ENCODE measurements at regions not wholly inside any gene's neighbourhood (a gene's known extent, or its start where the extent isn't known, plus 50 kb on each side); places are given as distances from the start of the nearest gene placed in this dataset.
"Not testable (repeated sequence)": the region's sequence is repeated elsewhere in the genome, so short reads cannot be mapped to it uniquely, and the experiment has no call there.

DNA sequence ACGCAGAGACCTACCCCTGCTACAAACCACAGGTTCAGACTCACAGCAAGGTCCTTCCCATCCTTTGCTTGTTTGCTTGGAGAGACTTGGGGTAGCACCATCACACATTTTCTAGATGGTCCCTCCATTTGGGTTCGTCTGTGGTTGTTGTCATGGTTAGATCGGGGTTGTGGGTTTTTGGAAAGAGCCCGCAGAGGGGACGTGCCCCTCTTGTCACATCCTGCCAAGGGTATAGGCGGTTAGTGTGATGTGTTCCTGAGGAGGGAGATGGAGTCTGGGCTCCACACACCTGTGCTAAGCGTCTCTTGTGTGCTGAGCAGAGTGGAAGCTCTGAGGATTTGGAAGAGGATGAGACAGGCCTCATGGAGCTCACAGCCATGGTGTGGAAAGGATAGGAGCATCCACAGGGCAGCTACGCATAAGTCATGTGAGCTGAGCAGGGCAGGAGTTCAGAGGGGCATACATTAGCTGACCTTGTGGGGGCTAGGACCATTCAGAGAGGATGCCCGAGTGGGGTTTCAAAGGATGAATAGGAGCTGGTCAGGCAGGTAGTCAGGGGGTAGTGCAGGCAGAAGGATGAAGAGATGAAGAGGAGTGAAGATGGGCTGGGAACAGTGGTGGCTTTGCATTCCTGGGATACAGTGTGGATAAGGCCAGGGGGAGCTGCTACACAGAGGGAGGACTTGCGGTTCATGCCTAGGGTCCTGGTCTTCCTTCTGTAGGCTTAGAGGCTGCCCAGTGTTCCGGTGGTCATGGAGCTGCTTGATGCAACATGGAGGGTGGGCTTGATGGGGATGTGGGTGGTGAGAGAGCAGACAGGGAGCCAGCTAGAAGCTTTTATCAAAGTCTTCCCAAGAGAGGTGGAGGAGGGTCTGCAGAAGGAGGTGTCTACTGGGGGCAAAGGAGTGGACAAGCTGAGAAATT, 62.9 kb downstream of the ACKR3 start:
- no peak for DNase-seq

DNA sequence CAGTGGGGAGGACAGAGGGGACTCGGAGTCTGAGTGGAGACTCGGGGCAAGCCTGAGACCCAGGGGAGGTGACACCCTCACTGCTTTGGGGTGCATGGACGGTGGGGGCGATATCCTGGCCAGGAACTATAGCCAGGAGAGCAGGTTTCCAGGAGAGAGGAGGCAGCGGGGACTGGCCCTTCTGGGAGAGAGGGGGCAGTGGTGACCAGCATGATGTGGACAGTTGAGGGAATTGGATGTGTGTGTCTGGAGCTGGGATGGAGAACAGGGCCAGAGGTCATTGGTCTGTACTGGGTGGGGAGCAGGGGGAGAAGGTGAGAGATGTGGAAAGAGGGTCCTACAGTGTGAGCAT, 63.6 kb downstream of the ACKR3 start:
- DNase-seq, result no peak

DNA sequence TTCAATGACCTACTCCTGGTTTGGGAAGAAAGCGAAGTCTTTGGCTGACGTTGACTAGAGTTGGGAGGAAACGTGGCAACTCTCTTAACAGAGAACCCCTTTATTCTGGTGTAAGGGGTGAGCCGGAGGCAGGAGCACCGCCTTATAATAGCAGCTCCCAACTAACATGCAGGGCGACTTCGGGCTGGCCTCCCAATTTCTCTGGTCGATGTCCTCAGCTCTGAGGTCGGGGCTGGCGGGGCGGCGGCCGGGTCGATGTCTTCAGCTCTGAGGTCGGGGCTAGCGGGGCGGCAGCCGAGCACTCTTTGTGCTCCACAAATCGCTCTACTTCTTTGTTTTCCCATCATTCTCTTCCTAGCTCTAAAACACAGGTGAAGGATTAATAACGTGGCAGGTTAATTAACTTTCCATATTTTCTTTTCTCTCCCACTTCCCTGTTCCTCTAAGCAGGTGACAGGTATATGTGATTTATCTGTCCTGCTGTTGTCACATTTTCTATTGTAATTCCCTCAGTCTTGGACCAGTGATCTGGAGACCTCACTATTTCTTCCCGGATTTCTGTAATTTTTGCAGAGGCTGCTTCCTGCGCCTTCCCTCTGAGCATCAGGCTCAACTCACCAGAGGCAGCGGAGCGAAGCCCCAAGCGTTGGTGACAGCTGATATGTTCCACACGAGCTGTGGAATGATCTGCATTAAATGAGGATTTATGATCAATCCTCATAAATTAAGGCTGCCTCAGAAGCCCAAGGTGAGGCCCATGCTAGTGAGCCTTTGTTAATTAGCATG, 64.3 kb downstream of the ACKR3 start:
- no peak for DNase-seq

DNA sequence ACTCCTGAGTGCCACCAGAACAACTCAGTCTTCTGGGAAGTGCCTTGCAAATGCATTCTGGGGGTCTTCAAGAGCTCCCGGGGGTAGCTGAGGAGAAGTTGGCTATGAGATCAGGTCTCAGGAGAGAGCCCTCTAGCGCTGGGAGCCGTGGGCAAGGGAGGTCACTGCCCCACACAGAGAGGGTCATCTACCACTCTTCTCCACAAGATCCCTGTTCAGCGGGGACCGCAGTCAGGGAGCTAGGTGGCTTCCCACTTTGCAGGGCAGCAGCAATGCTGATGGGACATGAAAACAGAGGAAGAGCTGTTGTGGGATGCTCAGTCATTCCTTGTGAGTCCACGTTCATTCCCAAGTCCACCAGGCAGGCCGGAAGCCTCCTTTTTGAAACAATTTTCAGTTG, 66.6 kb downstream of the ACKR3 start:
- no peak for DNase-seq

DNA sequence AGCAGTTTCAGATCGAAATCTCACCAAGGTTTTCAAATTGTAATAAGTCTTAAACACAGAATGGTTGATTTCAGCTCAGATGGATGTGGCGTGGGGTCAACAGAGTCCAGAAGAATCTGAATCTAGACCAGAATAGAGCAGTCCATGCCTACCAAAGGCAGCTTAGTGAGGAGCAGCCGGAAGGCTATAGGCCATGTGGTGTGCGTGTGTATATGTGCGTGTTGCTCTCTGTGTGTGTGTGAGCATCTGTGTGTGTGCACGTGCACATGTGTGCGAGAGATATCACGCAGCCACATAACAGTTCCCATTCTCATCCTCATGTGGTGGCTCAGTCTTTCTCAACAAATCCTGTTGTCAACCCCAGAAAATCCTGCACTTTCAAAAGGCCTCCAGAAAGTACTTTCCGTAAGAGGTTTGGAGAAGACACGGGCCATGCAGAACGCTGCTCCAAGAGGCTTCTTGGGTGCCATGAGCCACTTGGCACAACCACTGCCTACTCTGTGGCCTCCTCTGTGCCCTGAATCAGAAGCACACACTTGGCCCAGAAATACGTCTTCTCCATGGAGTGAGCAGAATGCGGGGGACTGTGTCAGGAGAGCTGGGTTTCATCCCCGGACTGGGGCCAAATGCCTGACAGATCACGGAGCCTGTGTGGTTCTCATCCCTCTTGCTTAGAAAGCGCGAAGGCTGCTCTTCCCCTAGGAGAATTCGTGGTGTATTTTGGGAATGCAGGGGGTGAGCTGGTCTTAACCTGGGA, 67.3 kb downstream of the ACKR3 start:
- no peak for DNase-seq

DNA sequence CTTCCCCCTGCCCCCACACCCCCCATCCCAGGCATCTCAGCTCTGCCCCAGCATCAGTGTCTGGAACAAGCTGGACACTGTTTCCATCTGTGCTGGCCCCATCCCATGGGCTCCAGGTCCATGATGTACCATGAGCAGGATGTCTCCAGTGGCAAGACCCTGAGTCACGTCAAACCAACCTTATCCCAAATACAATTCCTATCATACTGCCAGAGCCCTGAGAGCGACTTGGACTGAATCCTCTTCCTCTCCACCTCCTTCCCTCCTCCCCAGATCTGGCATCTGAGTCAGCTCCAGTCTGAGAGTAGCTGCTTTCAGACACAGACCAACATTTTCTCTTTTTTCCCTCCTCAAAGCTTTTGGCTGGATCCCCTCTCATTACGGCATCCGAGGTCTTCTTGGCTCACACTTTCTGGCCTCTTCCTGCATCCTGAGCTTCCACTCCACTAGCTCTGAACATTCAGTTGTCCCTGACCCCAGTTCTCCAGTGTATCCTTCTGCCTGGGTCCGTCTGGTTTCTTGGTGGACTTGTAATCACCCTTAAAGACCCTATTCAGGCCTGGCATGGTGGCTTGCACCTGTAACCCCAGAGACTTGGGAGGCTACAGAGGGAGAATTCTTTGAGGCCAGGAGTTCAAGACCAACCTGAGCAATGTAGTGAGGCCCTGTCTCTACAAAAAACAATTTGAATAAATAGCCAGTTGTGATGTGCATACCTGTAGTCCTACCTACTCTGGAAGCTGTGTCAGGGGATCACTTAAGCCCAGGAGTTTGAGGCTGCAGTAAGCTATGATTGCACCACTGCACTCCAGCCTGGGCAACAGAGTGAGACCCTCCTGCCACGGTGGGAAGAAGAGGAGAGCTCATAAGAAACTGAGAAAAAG, 68.3 kb downstream of the ACKR3 start:
- no peak for DNase-seq

DNA sequence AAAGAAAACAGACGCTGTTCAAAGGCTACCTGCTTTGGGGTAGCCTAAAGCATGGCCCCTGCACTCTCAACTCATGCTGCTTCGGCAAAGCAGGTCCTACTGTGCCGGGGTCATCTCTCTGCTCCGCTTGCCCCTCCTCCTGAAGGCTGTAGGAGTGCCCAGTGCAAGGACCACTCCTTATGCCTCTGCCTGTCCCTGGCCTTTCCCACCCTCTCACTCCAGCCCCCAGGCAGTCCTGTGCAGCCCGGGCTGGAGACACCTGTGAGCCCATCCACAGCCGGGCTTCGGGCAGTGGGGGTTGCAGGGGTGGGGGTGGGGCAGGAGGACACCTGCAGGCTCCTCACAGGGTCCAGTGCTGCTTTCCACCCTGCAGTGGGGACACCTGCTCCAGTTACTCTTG, 69.1 kb downstream of the ACKR3 start:
- no peak for DNase-seq

DNA sequence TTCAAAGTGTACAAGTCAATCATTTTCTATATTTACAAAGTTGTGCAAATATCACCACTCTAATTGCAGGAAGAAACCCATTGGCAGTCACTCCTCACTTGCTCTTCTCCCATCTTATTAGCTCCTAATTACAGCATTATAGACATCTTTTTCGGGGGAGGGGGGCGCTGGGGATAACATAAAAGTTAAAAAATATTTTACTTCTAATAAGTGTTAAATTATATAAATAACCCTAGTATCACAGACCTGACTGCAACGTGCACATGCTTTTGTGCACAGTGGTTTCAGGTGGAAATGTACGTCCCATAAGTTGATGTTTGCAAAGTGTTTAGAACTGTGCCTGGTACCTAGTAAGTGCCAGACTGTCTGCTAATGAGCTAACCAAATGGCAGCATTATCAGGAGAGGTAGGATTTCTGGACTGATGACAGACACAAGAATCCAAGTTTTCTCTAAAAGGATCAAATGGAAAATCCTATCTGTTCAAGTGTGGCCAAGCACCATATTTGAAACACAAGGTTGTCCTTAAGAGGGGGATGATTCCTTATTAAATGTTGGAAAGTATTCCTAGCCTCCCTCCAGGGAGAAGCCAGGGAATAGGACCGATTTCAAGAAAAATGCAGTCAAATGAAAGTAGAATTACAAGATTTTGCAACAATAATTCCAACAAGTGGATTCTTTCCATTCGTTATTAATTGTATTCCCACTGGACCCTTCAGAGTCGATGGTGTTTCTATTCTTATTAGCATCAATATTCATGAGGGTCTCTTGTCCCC, 70.0 kb downstream of the ACKR3 start:
- no peak for DNase-seq

DNA sequence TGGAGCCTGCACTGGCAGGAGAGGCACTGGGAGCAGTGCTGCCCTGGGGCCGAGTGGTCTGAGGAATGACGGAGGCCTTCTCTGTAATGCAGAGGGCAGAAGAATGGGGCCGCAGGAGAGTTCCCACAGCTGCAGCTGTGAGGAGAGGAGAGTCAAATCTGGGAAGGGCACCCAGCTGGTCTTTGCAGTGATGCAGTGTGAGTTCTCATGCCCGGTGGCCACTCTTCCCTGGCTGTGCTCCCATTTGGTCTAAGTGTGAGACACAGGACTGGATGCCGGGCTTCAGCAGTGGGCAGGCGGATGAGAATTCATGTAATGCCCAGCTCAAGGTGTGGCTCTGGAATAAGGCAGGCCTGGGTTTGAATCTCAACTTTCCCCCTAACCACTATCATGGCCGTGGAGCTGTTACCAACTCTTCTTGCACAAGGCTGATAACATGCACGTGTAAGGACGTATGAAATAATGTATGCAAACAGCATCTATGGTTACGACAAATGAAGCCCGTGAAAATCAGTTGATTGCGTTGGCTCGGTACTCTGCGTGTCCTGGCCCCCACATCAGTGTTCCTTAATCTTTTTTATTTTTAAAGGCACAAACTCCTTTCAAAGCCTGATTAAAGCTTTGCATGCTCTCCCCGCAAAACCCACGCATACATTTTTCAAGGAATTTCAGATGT, 71.6 kb downstream of the ACKR3 start:
- no peak for DNase-seq

DNA sequence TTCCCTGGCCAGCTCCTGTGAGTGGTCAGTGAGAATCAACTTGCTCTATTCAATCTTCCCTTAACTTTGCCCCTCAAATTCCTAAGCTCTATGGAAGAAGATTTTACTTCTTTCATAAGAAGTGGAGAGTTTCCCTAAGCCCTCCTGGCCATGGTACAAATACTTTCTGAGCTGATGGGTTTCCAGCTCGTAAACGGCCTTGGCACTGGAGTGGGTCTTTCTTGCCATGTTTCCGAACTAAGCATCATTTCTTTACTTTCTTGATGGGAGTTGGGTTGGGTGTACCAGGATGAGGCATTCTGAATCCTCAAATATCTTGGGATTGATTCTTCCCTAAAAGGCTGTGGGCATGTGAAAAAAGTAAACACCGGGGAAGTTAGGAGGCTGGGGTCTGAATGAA, 72.5 kb downstream of the ACKR3 start:
- no peak for DNase-seq

DNA sequence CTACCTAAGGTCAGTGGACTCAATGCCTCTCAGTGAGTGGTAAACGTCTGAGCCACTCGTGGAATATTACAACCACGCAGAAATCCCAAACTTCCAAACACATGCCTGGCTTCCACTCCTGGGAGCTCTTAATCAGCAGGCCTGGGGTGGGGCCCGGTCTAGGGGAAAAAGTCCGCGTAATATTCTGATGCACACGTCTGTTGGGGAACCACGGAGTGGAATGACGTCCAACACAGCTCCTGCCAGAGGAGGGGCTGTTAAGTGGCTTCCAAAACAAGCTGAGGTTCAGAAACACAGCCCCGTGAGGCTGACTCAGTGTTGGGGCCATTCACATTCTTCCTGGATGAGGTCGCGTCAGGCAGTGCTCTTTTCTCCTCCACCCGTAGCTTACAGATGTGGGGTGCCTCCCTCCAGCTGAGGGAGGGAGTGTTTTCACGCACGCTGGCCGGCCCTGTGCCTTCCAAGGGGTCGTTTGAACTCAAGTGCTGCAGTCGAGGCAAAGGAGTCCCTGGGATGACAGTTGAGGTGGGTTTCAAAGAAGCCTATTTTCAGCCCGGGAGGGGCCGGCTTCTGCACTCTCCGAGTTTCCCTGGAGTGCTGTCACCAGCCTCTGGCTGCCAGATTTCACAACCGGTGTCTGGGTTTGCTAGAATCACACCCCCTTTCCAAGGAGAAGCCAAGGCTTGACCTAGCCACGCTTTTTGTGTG, 73.1 kb downstream of the ACKR3 start:
- DNase-seq, result no peak

DNA sequence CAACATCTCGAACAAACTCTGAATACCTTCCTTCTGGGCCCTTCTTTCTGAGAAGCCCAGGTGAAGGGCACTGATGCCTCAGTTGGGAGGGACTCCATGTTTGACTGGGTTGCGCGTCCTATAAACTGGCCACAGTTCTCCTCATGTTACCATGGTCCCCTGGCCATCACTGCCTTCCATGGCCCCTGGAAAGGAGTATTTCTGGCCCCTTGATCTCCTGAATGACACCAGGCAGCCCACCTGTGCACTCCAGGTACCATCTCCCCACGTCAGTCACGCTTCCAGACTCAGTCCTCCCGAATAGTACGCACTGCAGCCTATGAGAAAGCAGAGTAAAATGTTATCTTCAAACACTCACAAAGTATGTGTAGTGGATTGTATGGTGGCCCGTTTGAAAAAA, 73.9 kb downstream of the ACKR3 start:
- no peak for DNase-seq

DNA sequence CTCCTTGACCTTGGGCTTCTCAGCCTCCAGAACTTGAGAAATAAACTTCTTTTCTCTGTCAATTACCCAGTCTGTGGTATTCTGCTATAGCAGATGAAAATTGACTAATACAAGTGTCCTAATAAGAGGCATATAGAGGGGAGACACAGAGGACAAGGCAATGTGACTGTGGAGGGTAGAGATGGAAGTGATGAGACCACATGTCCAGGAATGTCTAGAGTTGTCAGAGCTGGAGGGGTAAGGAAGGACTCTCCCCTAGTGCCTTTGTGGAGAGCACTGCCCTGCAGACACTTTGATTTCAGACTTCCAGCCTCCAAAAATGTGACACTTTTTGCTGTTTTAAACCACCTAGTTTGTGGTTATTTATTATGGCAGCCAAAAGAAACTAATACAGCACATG, 74.4 kb downstream of the ACKR3 start:
- no peak for DNase-seq

DNA sequence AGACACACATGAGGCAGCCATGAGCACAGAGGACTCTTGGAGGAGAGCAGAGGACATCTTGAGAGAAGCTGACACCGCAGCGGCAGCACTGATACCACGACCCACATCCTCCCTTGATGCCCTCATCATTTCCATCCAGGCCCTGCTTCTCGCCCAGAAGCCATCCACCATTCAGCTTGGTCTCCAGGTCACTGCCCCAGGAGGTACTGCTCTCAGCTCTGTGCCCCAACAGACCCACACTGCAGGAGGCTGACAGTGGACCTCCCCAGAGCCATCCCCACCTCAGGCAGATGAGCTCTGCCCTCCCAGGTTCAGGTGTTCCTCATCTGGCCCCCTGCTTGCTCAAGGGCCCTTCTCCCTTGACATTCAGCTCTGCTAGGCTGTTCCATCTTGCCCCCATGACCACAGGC, 74.9 kb downstream of the ACKR3 start:
- DNase-seq, result no peak

DNA sequence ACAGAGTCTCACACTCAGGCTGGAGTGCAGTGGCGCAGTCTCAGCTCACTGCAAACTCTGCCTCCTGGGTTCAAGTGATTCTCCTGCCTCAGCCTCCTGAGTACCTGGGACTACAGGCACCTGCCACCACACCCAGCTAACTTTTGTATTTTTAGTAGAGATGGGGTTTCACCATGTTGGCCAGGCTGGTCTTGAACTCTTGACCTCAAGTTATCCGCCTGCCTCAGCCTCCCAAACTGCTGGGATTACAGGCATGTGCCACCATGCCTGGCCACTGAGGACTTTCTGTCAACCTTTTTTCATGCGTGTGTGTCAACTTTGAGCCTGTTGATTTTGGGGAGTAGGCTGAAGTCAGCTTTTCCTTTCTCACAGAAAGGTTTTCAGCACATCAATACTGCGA, 75.5 kb downstream of the ACKR3 start:
- DNase-seq, result not testable (repeated sequence)

DNA sequence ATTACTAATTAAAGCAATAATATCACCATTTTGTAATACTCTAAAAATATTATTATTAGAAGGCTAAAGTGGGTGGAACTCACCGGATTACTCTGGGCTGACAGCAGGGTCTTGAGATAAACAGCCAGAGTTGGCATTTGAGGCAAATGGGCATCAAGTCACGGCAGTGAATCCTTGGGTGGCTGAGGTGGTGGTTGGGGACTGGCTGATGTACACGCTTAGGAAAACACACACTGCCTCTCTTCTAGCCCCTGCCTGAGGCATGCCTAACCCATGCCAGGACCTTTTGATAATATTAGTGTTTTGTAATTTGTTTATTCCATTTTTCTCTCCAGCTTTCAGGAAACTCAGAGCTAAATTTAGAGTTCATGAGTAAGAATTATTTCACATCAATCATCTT, 76.8 kb downstream of the ACKR3 start:
- no peak for DNase-seq

DNA sequence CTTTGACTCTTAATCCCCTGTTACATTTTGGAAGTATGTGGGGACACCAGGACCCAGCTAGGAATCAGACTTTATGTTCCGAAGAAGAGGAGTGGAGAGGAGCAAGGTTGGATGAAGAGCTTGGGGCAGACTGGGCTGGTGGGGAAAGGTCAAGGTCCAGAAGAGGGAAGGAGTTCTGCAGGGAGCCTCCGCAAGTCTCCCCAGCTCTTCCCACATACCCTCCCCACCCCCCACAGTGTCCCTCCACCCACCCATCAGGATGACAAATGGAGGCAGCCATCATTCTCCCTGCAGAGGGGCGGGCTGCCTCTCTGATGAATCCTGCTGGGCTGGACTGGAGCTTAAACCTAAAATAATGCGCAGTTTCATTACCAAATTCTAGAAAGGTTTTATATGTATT, 77.2 kb downstream of the ACKR3 start:
- no peak for DNase-seq

DNA sequence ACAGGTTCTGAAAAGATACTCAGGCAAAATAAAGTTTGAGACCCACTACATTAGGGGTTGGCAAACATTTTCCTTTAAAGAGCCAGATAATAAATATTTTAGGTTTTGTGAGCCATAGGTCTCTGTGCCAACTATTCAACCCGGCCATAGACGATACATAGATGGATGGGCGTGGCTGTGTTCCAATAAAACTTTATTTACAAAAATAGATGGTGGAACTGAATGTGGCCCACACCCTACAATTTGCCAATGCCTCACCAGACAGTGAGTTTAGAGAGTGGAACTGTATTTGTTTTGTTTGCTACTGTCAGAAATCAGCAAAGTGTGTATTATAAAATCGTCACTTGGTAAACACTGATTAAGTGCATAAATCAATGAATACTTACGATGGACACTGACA, 78.0 kb downstream of the ACKR3 start:
- no peak for DNase-seq

DNA sequence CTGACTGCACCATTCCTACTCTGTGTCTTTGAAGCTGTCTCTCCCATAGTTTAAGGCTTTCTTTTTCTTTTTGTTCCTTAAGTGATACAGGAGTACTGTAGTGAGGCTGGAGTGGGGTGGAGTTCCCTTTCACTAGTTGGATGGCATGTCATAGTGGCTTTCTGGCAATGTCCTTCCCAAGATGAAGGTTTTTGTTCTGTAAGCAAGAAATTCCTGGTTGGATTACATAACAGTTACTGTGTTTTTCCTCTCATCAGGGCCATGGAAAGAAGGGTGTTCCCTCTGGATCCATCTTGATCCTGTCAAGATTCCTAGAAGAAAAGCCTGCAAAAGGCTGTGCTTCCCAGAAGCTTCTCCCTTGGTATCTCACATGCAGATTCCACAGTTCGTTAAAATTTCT, 84.2 kb downstream of the ACKR3 start:
- DNase-seq, result no peak

DNA sequence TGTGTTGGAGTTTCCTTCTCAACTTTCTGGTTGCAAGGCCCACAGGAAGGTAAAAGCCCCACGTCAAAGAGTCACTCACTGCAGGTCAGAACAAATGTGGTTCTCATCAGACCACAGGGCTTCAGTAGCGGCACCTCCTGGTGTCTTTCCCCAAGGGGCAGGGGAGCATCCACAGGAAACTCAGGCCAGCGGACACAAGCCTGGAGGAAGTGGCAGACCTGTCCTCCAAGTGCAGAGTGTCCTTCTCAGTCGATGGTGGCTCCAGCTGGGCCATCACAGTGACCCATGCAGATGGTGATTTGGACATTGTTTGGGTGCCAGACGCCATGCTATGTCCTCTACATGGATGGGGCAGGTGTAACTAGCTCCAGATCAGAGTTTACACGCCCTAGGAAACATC, 84.9 kb downstream of the ACKR3 start:
- no peak for DNase-seq

DNA sequence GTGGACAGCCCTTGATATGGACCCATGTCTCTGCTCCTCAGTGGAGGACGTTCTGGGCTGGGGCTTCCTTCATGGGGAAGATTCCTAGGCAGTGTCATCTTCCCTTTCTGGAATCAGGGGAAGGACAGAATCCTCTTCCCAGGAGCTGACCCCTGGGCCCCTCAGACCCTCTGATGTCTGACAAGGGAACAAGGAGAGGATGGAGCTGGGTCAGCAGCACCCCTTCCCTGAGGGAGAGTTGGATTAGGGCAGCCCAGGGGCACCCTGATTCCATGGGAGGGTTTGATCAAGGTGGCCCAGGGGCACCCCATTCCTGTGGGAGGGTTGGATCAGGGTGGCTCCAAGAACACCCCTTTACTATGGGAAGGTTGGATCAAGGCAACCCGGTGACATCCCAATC, 86.5 kb downstream of the ACKR3 start:
- no peak for DNase-seq

Data from activated gamma-delta T cell treated with Interleukin-2 at 50 U/mL for 16 hours (primary cell).